HTR-8/SVneo (cell line): ENCODE measurements at regions not wholly inside any gene's neighbourhood (a gene's known extent, or its start where the extent isn't known, plus 50 kb on each side); places are given as distances from the start of the nearest gene placed in this dataset.
"Not testable (repeated sequence)": the region's sequence is repeated elsewhere in the genome, so short reads cannot be mapped to it uniquely, and the experiment has no call there.

Experiments used
- DNase-seq: peaks from one replicate; pipeline ENCODE4 v3.0.0; 2011; ENCODE audit warnings: low spot score, mixed read lengths; ENCODE audit not compliant: insufficient read length
- FAIRE-seq: peaks from 2 replicates; lab custom pipeline; 2011; peaks lifted over from hg19 to GRCh38; lab: Jason Lieb, UNC

DNA sequence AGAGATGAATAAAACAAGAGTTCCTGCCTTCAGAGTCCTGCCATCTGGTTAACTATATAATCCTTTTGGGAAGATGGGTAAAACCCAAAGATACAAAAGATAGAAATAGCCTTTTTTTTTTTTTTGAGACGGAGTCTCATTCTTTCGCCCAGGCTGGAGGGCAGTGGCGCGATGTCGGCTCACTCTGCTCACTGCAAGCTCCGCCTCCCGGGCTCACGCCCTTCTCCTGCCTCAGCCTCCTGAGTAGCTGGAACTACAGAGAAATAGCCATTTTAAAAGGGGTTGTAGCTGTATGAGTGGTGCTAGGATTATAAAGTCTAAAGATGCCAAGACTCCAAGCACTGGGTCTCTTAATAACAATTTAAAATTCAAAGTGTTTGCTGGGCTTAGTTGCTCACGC, 97.2 kb downstream of the KDR start:
- DNase-seq: no peak
- FAIRE-seq: no peak

DNA sequence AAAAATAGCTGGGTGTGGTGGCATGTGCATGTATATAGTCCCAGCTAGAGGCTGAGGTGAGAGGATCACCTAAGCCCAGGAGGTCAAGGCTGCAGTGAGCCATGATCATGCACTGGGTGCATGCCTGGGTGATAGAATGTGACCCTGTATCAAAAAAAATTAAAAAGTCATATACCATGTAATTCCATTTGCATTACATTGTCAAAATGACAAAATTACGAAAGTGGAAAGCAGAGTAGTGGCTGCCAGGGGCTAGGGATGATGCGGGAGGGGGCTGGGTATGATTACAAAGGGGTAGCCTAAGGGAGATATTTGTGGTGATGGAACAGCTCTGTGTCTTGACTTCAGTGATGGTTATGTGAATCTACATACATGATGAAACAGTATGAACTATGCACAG, 97.8 kb downstream of the KDR start:
- DNase-seq (no peak), FAIRE-seq (no peak)

DNA sequence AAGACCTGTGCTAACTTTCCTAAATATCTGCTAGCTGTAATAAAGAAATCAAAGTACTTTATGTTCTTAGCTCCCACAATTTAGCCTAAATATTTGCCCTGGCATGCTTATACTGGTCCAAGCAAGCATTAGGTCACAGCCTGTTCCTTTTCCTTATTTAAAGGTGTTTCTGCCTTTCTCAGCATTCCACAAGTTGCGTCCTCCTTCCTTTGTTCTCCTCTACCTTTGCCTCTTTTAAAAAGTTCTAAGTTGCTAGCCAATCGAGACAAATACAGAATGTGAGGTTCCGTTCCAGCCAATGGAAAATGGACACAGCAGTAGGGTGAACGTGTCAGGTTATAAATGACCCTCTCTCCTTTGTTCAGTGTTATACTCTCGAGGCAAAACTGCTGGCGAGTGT, 99.9 kb downstream of the KDR start:
- not testable (repeated sequence) for DNase-seq, FAIRE-seq

- FAIRE-seq: no peak
- DNase-seq: no peak
Measured at GRCh38 chr4:55023030-55023429, 102.4 kb downstream of the KDR start.

GRCh38 chr4:55021214-55021613, 104.2 kb downstream of the KDR start:
- FAIRE-seq: no peak
- DNase-seq: no peak

DNA sequence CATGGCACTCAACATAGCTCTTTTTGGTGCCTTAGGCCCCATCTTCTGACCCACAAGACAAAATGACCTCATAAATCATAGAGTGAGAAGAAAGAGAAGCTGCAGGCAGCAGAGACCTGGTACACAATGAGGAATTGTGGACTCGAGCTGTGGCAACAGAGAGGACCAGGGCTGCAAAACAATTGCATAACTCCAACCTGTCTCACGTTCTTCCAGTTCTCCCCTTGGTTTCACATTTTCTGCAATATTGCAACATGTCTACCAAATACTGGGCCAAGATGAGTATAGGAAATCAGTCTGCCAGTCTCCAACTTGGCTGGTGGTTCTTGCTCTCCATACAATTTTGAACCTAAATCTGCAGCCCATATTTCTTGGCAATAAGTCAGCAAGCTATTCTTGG, 105.3 kb downstream of the KDR start:
- no peak for FAIRE-seq

GRCh38 chr4:55018978-55019377, 106.4 kb downstream of the KDR start:
- DNase-seq: no peak
- no peak for FAIRE-seq

More for the DNA sequence above, 105.3 kb downstream of the KDR start:
- DNase-seq: no peak

- FAIRE-seq (no peak), DNase-seq (no peak)
Measured at GRCh38 chr4:55018521-55018920, 106.9 kb downstream of the KDR start.

GRCh38 chr4:55017406-55017805, 108.0 kb downstream of the KDR start:
- FAIRE-seq (no peak), DNase-seq (no peak)

DNA sequence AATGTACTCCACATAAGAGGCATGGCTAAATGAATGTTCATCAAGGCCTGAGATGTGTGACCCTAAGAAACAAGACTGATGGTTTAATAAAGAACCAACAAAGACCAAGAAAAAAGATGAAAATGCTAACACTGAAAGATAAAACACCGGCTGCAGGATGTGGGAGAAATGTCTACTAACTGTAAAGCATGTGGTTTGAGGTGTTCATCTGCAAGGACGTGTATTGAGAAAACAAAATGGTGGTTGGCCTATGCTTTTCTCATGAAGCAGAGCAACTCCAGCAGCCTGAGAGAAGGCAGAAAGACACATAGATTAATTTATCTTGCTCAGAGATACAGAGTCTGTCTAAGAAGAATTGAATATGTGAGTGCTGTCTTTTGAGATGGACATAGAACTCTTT, 109.3 kb downstream of the KDR start:
- DNase-seq (no peak), FAIRE-seq (no peak)

GRCh38 chr4:55014876-55015275, 110.5 kb downstream of the KDR start:
- DNase-seq (no peak), FAIRE-seq (no peak)

- FAIRE-seq: no peak
- DNase-seq: no peak
Measured at GRCh38 chr4:55013431-55013955, 111.9 kb downstream of the KDR start.

GRCh38 chr4:55012363-55013230, 112.8 kb downstream of the KDR start:
- FAIRE-seq (no peak), DNase-seq (no peak)

GRCh38 chr4:55011761-55012160, 113.6 kb downstream of the KDR start:
- FAIRE-seq (no peak), DNase-seq (no peak)

DNA sequence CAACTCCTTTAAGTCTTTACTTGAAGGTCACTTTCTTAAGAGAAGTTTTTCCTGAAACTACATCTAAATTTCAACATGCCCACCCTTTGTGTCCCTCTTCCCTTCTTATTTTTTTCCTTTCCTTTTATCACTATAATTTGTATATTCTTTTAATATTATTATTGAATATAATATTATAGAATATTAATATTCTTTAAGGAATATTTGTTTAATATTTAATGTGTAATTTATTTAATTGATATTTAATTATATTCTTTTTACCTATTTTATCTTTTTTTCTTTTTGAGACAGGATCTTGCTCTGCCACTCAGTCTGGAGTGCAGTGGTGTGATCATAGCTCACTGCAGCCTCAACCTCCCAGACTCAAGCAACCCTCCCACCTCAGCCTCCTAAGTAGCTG, 114.8 kb downstream of the KDR start:
- FAIRE-seq: no peak
- no peak for DNase-seq

- no peak for FAIRE-seq
- DNase-seq: no peak
Measured at GRCh38 chr4:55008166-55009056, 117.0 kb downstream of the KDR start.

GRCh38 chr4:55005910-55006309, 119.5 kb downstream of the KDR start:
- no peak for FAIRE-seq
- DNase-seq: no peak

DNA sequence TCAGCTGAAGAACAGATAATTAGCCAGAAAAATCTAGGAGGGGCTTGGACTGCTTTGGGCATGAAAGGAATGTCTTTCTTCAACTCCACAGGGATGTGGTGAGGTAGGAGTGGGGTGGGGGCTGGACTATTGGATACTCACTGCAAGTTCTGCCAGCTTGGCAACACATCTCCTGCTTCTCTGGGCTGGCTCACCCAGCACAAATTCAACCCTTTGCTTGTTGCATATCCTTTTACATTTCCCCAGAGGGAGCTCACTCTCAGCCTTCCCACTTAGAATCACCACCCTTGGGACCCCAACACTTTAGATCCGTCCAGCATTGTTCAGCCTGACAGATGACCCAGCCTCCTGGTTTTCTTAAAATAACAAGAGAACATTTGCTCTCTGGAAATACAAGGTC, 120.6 kb downstream of the KDR start:
- no peak for DNase-seq
- FAIRE-seq: no peak

- no peak for FAIRE-seq
- no peak for DNase-seq
Measured at GRCh38 chr4:55002431-55002830, 123.0 kb downstream of the KDR start.

DNA sequence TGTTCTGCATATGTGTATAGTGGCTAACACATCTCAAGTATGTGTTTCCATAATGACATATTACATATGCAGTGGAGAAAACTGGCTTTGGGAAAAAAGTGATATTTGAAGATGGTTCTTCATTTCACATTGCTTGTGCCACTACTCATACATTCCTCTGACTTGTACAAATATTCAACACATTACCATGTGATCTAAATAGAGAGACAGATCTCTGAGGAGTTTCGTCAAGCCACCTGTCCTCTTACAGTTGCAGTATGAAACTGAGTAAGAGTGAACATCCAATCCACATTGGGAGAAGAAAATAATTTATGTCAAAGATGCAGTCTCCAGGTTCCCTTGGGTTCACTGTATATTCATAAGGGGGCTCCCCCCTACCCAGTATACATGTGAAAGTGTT, 123.9 kb downstream of the KDR start:
- FAIRE-seq: no peak
- no peak for DNase-seq

GRCh38 chr4:54999003-54999402, 126.4 kb downstream of the KDR start:
- FAIRE-seq (no peak), DNase-seq (no peak)
